ENCODE measurements at regions not wholly inside any gene's neighbourhood (a gene's known extent, or its start where the extent isn't known, plus 50 kb on each side); places are given as distances from the start of the nearest gene placed in this dataset.

DNA sequence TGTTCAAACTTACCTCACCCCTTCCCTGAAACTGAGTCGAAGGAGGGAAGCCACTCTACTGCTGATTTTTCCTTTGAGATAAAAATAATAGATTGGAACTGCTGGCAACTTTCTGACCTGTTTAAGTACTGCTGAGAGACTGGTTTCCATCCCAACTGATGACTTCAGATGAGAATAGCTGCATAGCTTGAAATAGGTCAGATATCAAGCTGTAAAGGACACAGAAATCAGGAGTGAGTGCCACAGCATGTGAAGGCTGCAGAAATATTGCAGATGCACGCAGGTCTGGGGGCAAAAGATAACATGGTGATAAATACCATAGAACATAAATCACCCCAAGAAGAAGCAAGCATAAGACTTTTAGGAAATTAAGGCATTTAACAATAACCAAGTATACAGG is 923.2 kb downstream of the SH3BGRL start:
- Histone ChIP-seq H3K4me2 (ENCODE audit: low read depth, low read length, poor library complexity, severe bottlenecking) (no peak overlapping the region), H3K79me2 (ENCODE audit: low read length) (no peaks in the 10 kb centered on the region), H3K4me1 (ENCODE audit: low read length) (no peaks in the 10 kb centered on the region), H3K4me3 (ENCODE audit: low read length) (no peak overlapping the region), H3K27ac (ENCODE audit: low read length) (no peak overlapping the region), H3K9ac (ENCODE audit: low read length) (no peak overlapping the region), H3K36me3 (ENCODE audit: insufficient read depth, low read length) (no peaks in the 10 kb centered on the region), H3K27me3 (ENCODE audit: low read length) (no peaks in the 10 kb centered on the region), H3K9me2 (replicated peaks; ENCODE audit: insufficient read depth, low read length) (no peaks in the 10 kb centered on the region), H2AFZ (ENCODE audit: low read length) (no peak overlapping the region), H3K9me3 (ENCODE audit: low read length) (peaks cover 38% of the 10 kb centered on the region), H4K20me1 (ENCODE audit: insufficient read depth, low read depth, low read length) (no peaks in the 10 kb centered on the region)
- DNase-seq = no peak

DNA sequence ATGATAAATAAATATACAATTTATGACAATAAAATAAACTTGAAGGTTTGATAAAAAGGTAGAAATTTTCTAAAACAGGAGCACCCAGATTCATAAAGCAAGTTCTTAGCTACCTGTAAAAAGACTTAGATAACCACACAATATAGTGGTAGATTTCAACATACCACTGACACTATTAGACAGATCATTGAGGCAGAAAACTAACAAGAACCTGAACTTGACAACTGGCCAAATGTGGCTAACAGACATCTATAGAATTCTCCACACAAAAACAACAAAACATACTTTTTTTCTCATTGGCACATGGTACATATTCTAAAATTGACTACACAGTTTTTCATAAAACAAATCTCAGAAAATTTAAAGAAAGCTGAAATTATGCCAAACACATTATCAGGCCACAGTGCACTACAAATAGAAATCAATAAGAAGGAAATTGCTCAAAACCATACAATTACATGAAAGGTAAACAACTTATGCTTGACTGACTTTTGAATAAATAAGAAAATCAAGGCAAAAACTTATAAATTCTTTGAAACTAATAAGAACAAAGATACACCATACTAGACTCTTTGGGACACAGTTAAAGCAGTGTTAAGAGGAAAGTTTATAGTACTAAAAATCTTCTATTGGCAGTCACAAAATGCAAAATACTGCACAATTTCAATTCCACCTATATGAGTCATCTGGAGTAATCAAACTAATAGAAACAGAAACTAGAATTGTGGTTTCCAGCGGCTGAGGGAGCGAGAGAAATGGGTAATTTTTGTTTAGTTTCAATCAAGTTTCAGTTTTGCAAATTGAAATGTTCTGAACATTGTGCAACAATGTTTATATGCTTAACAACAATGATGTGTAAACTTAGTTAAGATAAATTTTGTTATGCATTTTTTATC is 925.6 kb downstream of the SH3BGRL start:
- H4K20me1 ChIP-seq (ENCODE audit: insufficient read depth, low read depth, low read length) = no peaks in the 10 kb centered on the region
- peaks cover 35% of the 10 kb centered on the region for H3K9me3 ChIP-seq (ENCODE audit: low read length)
- H3K4me2 ChIP-seq (ENCODE audit: low read depth, low read length, poor library complexity, severe bottlenecking) = no peak overlapping the region
- H3K27me3 ChIP-seq (ENCODE audit: low read length) = no peaks in the 10 kb centered on the region
- H3K4me3 ChIP-seq (ENCODE audit: low read length) = no peak overlapping the region
- no peak overlapping the region for H2AFZ ChIP-seq (ENCODE audit: low read length)
- H3K4me1 ChIP-seq (ENCODE audit: low read length) = no peaks in the 10 kb centered on the region
- no peaks in the 10 kb centered on the region for H3K79me2 ChIP-seq (ENCODE audit: low read length)
- no peak overlapping the region for H3K27ac ChIP-seq (ENCODE audit: low read length)
- DNase-seq = no peak
- H3K9me2 ChIP-seq (replicated peaks; ENCODE audit: insufficient read depth, low read length) = no peaks in the 10 kb centered on the region
- H3K36me3 ChIP-seq (ENCODE audit: insufficient read depth, low read length) = no peaks in the 10 kb centered on the region
- no peak overlapping the region for H3K9ac ChIP-seq (ENCODE audit: low read length)

DNA sequence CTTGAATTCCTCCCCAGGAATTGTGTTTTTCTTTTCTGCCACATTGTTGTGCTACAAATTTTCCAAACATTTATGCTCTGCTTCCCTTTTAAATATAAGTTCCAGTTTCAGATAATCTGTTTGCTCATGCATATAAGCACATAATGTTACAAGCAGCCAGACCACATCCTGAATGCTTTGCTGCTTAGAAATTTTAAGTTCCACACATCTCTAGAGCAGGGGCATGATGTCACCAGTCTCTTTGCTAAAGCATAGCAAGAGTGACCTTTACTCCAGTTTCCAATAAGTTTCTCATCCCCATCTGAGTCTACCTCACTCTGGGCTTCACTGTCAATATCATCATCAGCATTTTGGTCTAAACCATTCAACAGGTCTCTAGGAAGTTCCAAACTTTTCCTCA is 932.5 kb downstream of the SH3BGRL start:
- Histone ChIP-seq H2AFZ (ENCODE audit: low read length) (no peak overlapping the region), H3K36me3 (ENCODE audit: insufficient read depth, low read length) (no peaks in the 10 kb centered on the region), H3K4me2 (ENCODE audit: low read depth, low read length, poor library complexity, severe bottlenecking) (no peak overlapping the region), H3K27ac (ENCODE audit: low read length) (no peak overlapping the region), H3K9ac (ENCODE audit: low read length) (no peak overlapping the region), H3K9me2 (replicated peaks; ENCODE audit: insufficient read depth, low read length) (no peaks in the 10 kb centered on the region), H3K9me3 (ENCODE audit: low read length) (peaks cover 33% of the 10 kb centered on the region), H3K79me2 (ENCODE audit: low read length) (no peaks in the 10 kb centered on the region), H3K4me1 (ENCODE audit: low read length) (no peaks in the 10 kb centered on the region), H3K4me3 (ENCODE audit: low read length) (no peak overlapping the region), H4K20me1 (ENCODE audit: insufficient read depth, low read depth, low read length) (no peaks in the 10 kb centered on the region), H3K27me3 (ENCODE audit: low read length) (no peaks in the 10 kb centered on the region)
- no peak for DNase-seq

DNA sequence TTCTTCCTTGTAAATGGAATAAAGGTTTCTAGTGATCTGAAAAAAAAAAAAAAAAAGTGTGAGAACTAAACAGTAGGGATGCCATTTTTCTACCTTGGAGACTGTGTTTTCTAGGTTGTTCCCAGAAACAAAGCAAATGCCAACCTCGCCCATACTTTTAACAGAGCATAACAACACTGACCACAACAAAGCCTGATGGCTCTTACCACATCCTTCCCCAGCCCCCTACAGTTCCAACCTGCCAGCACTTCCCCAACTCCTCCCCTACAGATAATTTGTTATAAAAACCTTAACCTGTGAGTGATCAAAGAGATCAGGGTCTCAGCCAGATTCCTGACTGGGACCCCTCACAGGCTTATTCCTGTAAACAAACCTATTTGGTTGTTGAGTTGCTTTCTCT is 940.0 kb downstream of the SH3BGRL start:
- Histone ChIP-seq H3K9me3 (ENCODE audit: low read length) (peaks cover 5% of the 10 kb centered on the region), H3K4me3 (ENCODE audit: low read length) (no peak overlapping the region), H3K27ac (ENCODE audit: low read length) (no peak overlapping the region), H2AFZ (ENCODE audit: low read length) (no peak overlapping the region), H4K20me1 (ENCODE audit: insufficient read depth, low read depth, low read length) (no peaks in the 10 kb centered on the region), H3K4me2 (ENCODE audit: low read depth, low read length, poor library complexity, severe bottlenecking) (no peak overlapping the region), H3K36me3 (ENCODE audit: insufficient read depth, low read length) (no peaks in the 10 kb centered on the region), H3K79me2 (ENCODE audit: low read length) (no peaks in the 10 kb centered on the region), H3K27me3 (ENCODE audit: low read length) (no peaks in the 10 kb centered on the region), H3K4me1 (ENCODE audit: low read length) (no peaks in the 10 kb centered on the region), H3K9me2 (replicated peaks; ENCODE audit: insufficient read depth, low read length) (no peaks in the 10 kb centered on the region), H3K9ac (ENCODE audit: low read length) (no peak overlapping the region)
- DNase-seq = no peak

DNA sequence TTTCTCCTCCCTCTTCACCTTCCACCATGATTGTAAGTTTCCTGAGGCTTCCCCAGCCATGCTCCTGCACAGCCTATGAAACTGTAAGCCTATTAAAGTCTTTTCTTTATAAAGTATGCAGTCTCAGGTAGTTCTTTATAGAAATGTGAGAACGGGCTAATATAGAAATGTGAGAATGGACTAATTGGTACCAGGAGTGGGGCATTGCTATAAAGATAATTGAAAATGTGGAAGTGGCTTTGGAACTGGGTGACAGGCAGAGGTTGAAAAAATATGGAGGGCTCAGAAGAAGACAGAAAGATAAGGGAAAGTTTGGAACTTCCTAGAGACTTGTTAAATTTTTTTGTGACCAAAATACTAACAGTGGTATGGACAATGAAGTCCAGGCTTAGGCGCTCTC is 959.3 kb downstream of the SH3BGRL start:
- H3K4me1 ChIP-seq (ENCODE audit: low read length) = no peaks in the 10 kb centered on the region
- H2AFZ ChIP-seq (ENCODE audit: low read length) = no peak overlapping the region
- H3K9me3 ChIP-seq (ENCODE audit: low read length) = peaks cover 36% of the 10 kb centered on the region
- DNase-seq = no peak
- no peaks in the 10 kb centered on the region for H3K79me2 ChIP-seq (ENCODE audit: low read length)
- H3K27me3 ChIP-seq (ENCODE audit: low read length) = no peaks in the 10 kb centered on the region
- no peak overlapping the region for H3K9ac ChIP-seq (ENCODE audit: low read length)
- no peak overlapping the region for H3K27ac ChIP-seq (ENCODE audit: low read length)
- no peak overlapping the region for H3K4me3 ChIP-seq (ENCODE audit: low read length)
- no peaks in the 10 kb centered on the region for H3K36me3 ChIP-seq (ENCODE audit: insufficient read depth, low read length)
- no peaks in the 10 kb centered on the region for H4K20me1 ChIP-seq (ENCODE audit: insufficient read depth, low read depth, low read length)
- H3K4me2 ChIP-seq (ENCODE audit: low read depth, low read length, poor library complexity, severe bottlenecking) = no peak overlapping the region
- no peaks in the 10 kb centered on the region for H3K9me2 ChIP-seq (replicated peaks; ENCODE audit: insufficient read depth, low read length)

DNA sequence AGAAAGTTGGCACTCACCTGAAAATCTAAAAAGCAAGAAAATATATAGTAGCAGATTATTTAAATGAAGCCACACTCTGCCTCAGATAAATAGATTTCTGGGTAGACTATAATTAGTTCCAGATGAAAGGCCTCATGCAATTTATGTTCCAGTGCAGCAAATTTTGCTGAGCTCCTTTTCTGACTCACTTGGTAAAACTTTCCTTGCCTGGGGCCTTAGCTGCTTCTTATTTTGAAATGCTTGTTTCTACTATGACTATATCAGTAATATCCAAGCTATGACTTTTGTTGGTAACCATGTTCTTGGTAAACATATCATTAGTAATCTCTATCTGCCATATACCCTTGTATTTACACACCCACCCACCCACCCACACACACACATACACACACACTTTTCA is 961.8 kb downstream of the SH3BGRL start:
- H3K4me1 ChIP-seq (ENCODE audit: low read length) = no peaks in the 10 kb centered on the region
- H3K79me2 ChIP-seq (ENCODE audit: low read length) = no peaks in the 10 kb centered on the region
- H3K36me3 ChIP-seq (ENCODE audit: insufficient read depth, low read length) = no peaks in the 10 kb centered on the region
- H3K9ac ChIP-seq (ENCODE audit: low read length) = no peak overlapping the region
- H3K9me2 ChIP-seq (replicated peaks; ENCODE audit: insufficient read depth, low read length) = no peaks in the 10 kb centered on the region
- no peak overlapping the region for H3K4me3 ChIP-seq (ENCODE audit: low read length)
- no peaks in the 10 kb centered on the region for H4K20me1 ChIP-seq (ENCODE audit: insufficient read depth, low read depth, low read length)
- H3K9me3 ChIP-seq (ENCODE audit: low read length) = peaks cover 32% of the 10 kb centered on the region
- no peaks in the 10 kb centered on the region for H3K27me3 ChIP-seq (ENCODE audit: low read length)
- H2AFZ ChIP-seq (ENCODE audit: low read length) = no peak overlapping the region
- DNase-seq = no peak
- H3K4me2 ChIP-seq (ENCODE audit: low read depth, low read length, poor library complexity, severe bottlenecking) = no peak overlapping the region
- H3K27ac ChIP-seq (ENCODE audit: low read length) = no peak overlapping the region

DNA sequence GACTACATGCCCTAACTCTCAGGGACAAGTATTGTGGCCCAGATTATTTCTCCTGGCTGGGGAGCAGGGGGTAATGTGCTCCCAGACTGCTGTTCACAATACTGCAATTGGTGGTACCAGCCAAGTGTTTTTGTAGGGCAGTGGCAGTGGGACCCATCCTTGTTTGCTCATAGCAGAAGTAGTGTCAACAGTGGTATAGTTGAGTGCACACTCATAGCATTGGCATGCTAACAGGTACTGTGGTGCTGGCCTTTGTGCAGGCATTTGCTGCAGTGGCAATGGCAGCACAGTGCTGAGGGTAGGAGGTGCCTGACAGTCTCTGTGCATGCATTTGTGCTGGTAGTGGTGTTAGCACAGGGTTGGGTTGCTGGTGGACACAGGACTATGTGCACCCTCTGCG is 995.0 kb downstream of the SH3BGRL start:
- DNase-seq = no peak

DNA sequence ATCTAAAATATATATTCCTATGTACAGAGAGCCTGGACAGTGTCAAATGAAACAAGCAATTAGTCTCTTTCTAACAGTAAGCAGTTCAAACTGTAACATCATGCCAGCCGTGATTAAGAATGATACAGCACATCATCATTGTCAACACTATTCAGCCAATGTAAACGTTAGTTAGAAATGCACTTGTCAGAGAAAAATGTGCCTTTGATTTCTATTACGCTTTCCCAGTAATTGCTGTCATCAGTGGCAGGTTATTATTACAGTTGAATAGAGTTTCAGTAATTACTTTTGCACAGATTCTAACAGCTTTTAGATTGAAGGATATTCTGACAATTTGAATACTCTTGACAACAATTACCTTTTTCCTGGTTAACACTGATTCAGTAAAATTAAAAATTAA is 1007.1 kb downstream of the SH3BGRL start:
- H3K4me1 ChIP-seq (ENCODE audit: low read length) = no peaks in the 10 kb centered on the region
- no peak overlapping the region for H3K4me2 ChIP-seq (ENCODE audit: low read depth, low read length, poor library complexity, severe bottlenecking)
- no peak overlapping the region for H3K9ac ChIP-seq (ENCODE audit: low read length)
- H3K79me2 ChIP-seq (ENCODE audit: low read length) = no peaks in the 10 kb centered on the region
- H2AFZ ChIP-seq (ENCODE audit: low read length) = no peak overlapping the region
- no peaks in the 10 kb centered on the region for H3K9me2 ChIP-seq (replicated peaks; ENCODE audit: insufficient read depth, low read length)
- peaks cover 5% of the 10 kb centered on the region for H3K9me3 ChIP-seq (ENCODE audit: low read length)
- H3K27ac ChIP-seq (ENCODE audit: low read length) = no peak overlapping the region
- H3K4me3 ChIP-seq (ENCODE audit: low read length) = no peak overlapping the region
- no peak for DNase-seq
- H4K20me1 ChIP-seq (ENCODE audit: insufficient read depth, low read depth, low read length) = no peaks in the 10 kb centered on the region
- H3K27me3 ChIP-seq (ENCODE audit: low read length) = no peaks in the 10 kb centered on the region
- no peaks in the 10 kb centered on the region for H3K36me3 ChIP-seq (ENCODE audit: insufficient read depth, low read length)

More for the DNA sequence above, 995.0 kb downstream of the SH3BGRL start:
- Histone ChIP-seq H2AFZ (ENCODE audit: low read length) (no peak overlapping the region), H4K20me1 (ENCODE audit: insufficient read depth, low read depth, low read length) (no peaks in the 10 kb centered on the region), H3K4me3 (ENCODE audit: low read length) (no peak overlapping the region), H3K9ac (ENCODE audit: low read length) (no peak overlapping the region), H3K4me2 (ENCODE audit: low read depth, low read length, poor library complexity, severe bottlenecking) (no peak overlapping the region), H3K27me3 (ENCODE audit: low read length) (no peaks in the 10 kb centered on the region), H3K79me2 (ENCODE audit: low read length) (no peaks in the 10 kb centered on the region), H3K9me3 (ENCODE audit: low read length) (peaks cover 16% of the 10 kb centered on the region; the same call in 1 of the 2 replicates), H3K36me3 (ENCODE audit: insufficient read depth, low read length) (no peaks in the 10 kb centered on the region), H3K4me1 (ENCODE audit: low read length) (no peaks in the 10 kb centered on the region), H3K9me2 (replicated peaks; ENCODE audit: insufficient read depth, low read length) (no peaks in the 10 kb centered on the region), H3K27ac (ENCODE audit: low read length) (no peak overlapping the region)

Measured in Karpas-422 (cell line).